Spinal cord (tissue), 9 donors: ENCODE measurements at regions not wholly inside any gene's neighbourhood (a gene's known extent, or its start where the extent isn't known, plus 50 kb on each side); places are given as distances from the start of the nearest gene placed in this dataset.
A peak's percentile ranks its signal among the peaks of the same experiment; 100 is the strongest.

Source experiments
- DNase-seq, 6 donors: peaks; one replicate each; pipeline versions ENCODE4 v3.0.0 to v3.0.0-alpha.2; 2013 to 2015; ENCODE audit warnings: low spot score in 6 of 6, low read depth in 4 of 6
- H3K27ac ChIP-seq: one replicate; pipeline ENCODE4 v1.5.1; 2013; ENCODE audit warnings: low read depth, low read length, control low read depth
- H3K27me3 ChIP-seq: one replicate; pipeline ENCODE4 v1.6.1; 2013; ENCODE audit warnings: low read length; ENCODE audit not compliant: control insufficient read depth, insufficient read depth
- H3K36me3 ChIP-seq: one replicate; pipeline ENCODE4 v1.6.1; 2013; ENCODE audit warnings: low read length; ENCODE audit not compliant: control insufficient read depth, insufficient read depth
- H3K4me1 ChIP-seq: one replicate; pipeline ENCODE4 v1.6.1; 2013; ENCODE audit warnings: low read length; ENCODE audit not compliant: control insufficient read depth, insufficient read depth
- H3K4me3 ChIP-seq: one replicate; pipeline ENCODE4 v1.5.1; 2013; ENCODE audit warnings: low read depth, low read length, control low read depth
- H3K9me3 ChIP-seq: one replicate; pipeline ENCODE4 v1.6.1; 2013; ENCODE audit warnings: low read length; ENCODE audit not compliant: control insufficient read depth, insufficient read depth
- WGBS: methylation state at CpG from one replicate; pipeline ENCODE4 v1.1.5; 2013; ENCODE audit warnings: missing lambda C conversion rate; ENCODE audit not compliant: insufficient coverage; 5-methylcytosine and 5-hydroxymethylcytosine counted together
- donor health status: healthy.

GRCh38 chr2:136212426-136213378 is 94.8 kb upstream of the CXCR4 start:
- Histone ChIP-seq H3K9me3 (no peaks in the 10 kb centered on the region), H3K36me3 (no peaks in the 10 kb centered on the region), H3K27me3 (no peaks in the 10 kb centered on the region), H3K27ac (no peak overlapping the region), H3K4me3 (no peak overlapping the region), H3K4me1 (no peaks in the 10 kb centered on the region)
- no peak for DNase-seq
- no CpG with 5 or more reads among the region's 5 CpGs for WGBS

DNA sequence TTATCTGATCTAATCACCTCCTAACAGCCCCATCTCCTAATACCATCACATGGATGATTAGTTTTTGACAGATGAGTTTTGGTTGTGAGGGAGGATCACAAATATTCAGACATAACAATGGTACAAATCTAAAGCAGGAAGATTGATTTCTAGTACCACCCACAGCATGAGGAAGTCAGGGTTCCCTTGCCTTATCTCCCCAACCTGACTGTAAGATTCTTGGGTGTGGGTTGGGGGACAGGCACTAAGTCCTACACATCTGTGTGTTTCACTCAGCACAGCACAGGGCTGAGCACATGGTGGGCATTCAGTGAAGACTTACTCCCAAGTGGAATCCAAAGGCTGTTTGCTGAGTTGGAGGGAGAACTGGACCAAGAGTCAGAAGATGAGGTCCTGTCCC is 93.8 kb upstream of the CXCR4 start:
- Histone ChIP-seq H3K4me3 (no peak overlapping the region), H3K36me3 (no peaks in the 10 kb centered on the region), H3K4me1 (peaks cover 2% of the 10 kb centered on the region), H3K9me3 (no peaks in the 10 kb centered on the region), H3K27ac (no peak overlapping the region), H3K27me3 (no peaks in the 10 kb centered on the region)
- DNase-seq = no peak

DNA sequence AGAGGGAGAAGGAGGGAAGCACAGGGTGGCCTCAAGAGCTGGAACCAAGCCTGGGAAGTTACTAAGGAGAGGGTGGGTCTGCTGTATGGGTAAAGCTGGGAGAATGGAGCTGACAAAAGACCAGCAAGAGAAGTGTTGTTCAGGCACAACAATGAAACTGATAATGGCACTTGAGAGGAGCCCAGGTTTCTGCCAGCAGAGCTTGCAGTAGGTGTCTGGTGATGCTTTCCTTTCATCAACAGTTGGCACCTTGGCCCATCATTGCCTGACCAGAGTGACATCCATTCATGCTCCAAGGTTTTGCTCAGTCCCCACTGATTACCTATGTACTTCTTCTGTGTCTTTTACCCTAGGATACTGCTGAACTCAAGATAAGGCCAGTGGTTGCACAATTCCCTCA is 92.9 kb upstream of the CXCR4 start:
- DNase-seq = no peak
- no peak overlapping the region for H3K4me3 ChIP-seq
- no peaks in the 10 kb centered on the region for H3K27me3 ChIP-seq
- H3K9me3 ChIP-seq = no peaks in the 10 kb centered on the region
- H3K4me1 ChIP-seq = peaks cover 5% of the 10 kb centered on the region
- H3K36me3 ChIP-seq = no peaks in the 10 kb centered on the region
- H3K27ac ChIP-seq = no peak overlapping the region

- no peaks in the 10 kb centered on the region for H3K9me3 ChIP-seq
- no peak overlapping the region for H3K4me3 ChIP-seq
- peaks cover 5% of the 10 kb centered on the region for H3K4me1 ChIP-seq
- no peaks in the 10 kb centered on the region for H3K36me3 ChIP-seq
- no peak for DNase-seq
- WGBS = 81% methylated on average over 2 of the region's 2 CpGs
- H3K27me3 ChIP-seq = no peaks in the 10 kb centered on the region
- no peak overlapping the region for H3K27ac ChIP-seq
Measured at GRCh38 chr2:136210455-136210805, 92.5 kb upstream of the CXCR4 start.

GRCh38 chr2:136209561-136210454 is 91.9 kb upstream of the CXCR4 start:
- H3K27ac ChIP-seq = no peak overlapping the region
- no peaks in the 10 kb centered on the region for H3K9me3 ChIP-seq
- no peak for DNase-seq
- H3K4me3 ChIP-seq = no peak overlapping the region
- H3K36me3 ChIP-seq = no peaks in the 10 kb centered on the region
- 83% methylated on average over 1 of the region's 3 CpGs for WGBS
- peaks cover 5% of the 10 kb centered on the region for H3K4me1 ChIP-seq
- no peaks in the 10 kb centered on the region for H3K27me3 ChIP-seq

DNA sequence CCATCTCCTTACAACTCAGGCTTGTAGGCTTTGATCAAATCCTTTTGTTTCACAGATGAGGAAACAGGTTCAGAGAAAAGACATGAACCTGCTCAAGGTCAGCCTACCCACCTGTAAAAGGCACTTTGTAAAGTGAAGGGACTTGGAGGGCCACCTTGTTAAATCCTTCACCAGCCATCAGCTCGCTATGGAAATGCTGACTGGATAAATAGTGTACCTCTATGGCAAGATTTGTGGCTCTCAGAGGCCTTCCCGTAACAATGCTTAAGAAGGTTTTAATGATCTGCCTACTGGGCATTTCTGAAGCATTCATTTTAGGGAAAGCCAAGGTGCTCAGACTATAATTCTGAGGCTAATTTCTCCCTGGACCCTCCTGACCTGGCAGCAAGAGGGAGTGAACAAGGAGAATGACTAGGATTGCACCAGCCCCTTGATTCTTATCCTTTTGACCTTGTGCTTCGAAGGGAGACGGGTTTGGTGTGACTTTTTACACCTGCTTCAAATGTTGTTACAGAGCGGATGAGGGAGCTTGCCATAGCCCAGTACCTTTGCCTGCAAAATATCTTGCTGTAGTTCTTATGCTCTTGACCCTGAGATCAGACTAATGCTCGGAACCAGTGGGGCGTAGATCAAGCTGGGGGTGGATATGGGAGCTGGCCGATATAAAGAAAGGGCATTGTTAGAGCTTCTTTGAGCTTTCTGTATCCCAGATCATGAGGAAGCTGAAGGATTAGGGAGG is 90.9 kb upstream of the CXCR4 start:
- Histone ChIP-seq H3K9me3 (no peaks in the 10 kb centered on the region), H3K27me3 (no peaks in the 10 kb centered on the region), H3K4me3 (no peak overlapping the region), H3K36me3 (no peaks in the 10 kb centered on the region), H3K27ac (no peak overlapping the region), H3K4me1 (peaks cover 5% of the 10 kb centered on the region)
- no peak for DNase-seq
- WGBS = 83% methylated on average over 7 of the region's 8 CpGs

DNA sequence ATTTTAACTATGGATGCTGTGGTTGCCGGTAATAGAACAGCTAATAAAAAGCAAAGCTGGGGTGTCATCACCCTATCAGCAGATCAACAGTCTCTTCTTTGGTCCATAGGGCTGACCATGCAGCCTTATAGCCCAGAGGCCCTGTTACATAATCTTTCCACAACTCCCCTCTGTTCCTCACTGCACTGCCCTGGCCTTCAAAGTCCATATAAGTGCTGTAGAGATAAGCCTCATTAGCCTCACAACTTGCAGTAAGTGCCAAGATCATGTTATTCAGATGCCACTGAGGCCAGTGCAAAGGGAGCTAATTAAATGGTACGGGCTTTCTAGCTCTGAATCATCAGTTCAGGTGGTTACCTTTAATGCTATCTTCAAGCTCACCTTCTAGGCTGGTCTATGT is 89.7 kb upstream of the CXCR4 start:
- H3K4me3 ChIP-seq = no peak overlapping the region
- H3K27me3 ChIP-seq = no peaks in the 10 kb centered on the region
- H3K4me1 ChIP-seq = peaks cover 5% of the 10 kb centered on the region
- 86% methylated on average over 1 of the region's 2 CpGs for WGBS
- no peaks in the 10 kb centered on the region for H3K9me3 ChIP-seq
- no peak for DNase-seq
- H3K27ac ChIP-seq = no peak overlapping the region
- no peaks in the 10 kb centered on the region for H3K36me3 ChIP-seq

- peaks cover 5% of the 10 kb centered on the region for H3K4me1 ChIP-seq
- no peaks in the 10 kb centered on the region for H3K36me3 ChIP-seq
- H3K9me3 ChIP-seq = no peaks in the 10 kb centered on the region
- no peaks in the 10 kb centered on the region for H3K27me3 ChIP-seq
- no peak overlapping the region for H3K4me3 ChIP-seq
- no peak for DNase-seq
- WGBS = 75% methylated on average over 2 of the region's 4 CpGs
- no peak overlapping the region for H3K27ac ChIP-seq
Measured at GRCh38 chr2:136207030-136207623, 89.2 kb upstream of the CXCR4 start.

- Histone ChIP-seq H3K27ac (no peak overlapping the region), H3K36me3 (no peaks in the 10 kb centered on the region), H3K4me1 (peaks cover 5% of the 10 kb centered on the region), H3K27me3 (no peaks in the 10 kb centered on the region), H3K9me3 (no peaks in the 10 kb centered on the region), H3K4me3 (no peak overlapping the region)
- peak in 2 of 6 donors; percentile 32 to 35 for DNase-seq
- WGBS = 44% methylated on average over 5 of the region's 7 CpGs
Measured at GRCh38 chr2:136206613-136207012, 88.7 kb upstream of the CXCR4 start.
